MM.1S (cell line): ENCODE measurements at regions not wholly inside any gene's neighbourhood (a gene's known extent, or its start where the extent isn't known, plus 50 kb on each side); places are given as distances from the start of the nearest gene placed in this dataset.

Experiments used
- DNase-seq: peaks from one replicate; pipeline ENCODE4 v3.0.0-alpha.2; 2015
- H2AFZ ChIP-seq: fragments of 300-600 bp; sonication (generic); 2 replicates; pipeline ENCODE4 v1.6.0; 2016; ENCODE audit warnings: antibody characterized with exemption, low read length
- H3F3A ChIP-seq: fragments of 300-600 bp; sonication (generic); 2 replicates; pipeline ENCODE4 v1.6.1; 2016; ENCODE audit warnings: mild to moderate bottlenecking, antibody characterized with exemption, low read length, moderate library complexity, mixed read lengths; ENCODE audit not compliant: insufficient read depth
- H3K27ac ChIP-seq: fragments of 300-600 bp; sonication (generic); 2 replicates; pipeline ENCODE4 v1.5.1; 2016; ENCODE audit warnings: mild to moderate bottlenecking, low read length
- H3K27me3 ChIP-seq: fragments of 300-600 bp; sonication (generic); replicated peaks from 2 replicates; pipeline ENCODE4 v1.6.0; 2016; ENCODE audit warnings: low read length; ENCODE audit not compliant: insufficient read depth
- H3K36me3 ChIP-seq: fragments of 300-600 bp; sonication (generic); replicated peaks from 2 replicates; pipeline ENCODE4 v1.6.1; 2016; ENCODE audit warnings: mild to moderate bottlenecking, low read length, mixed read lengths; ENCODE audit not compliant: insufficient read depth
- H3K4me1 ChIP-seq: fragments of 300-600 bp; sonication (generic); 2 replicates; pipeline ENCODE4 v1.6.1; 2016; ENCODE audit warnings: low read length, mixed read lengths
- H3K4me2 ChIP-seq: fragments of 300-600 bp; sonication (generic); 2 replicates; pipeline ENCODE4 v1.6.0; 2016; ENCODE audit warnings: low read depth, low read length
- H3K4me3 ChIP-seq: fragments of 300-600 bp; sonication (generic); 2 replicates; pipeline ENCODE4 v1.5.1; 2016; ENCODE audit warnings: low read length, mixed read lengths
- H3K79me2 ChIP-seq: fragments of 300-600 bp; sonication (generic); 2 replicates; pipeline ENCODE4 v1.6.1; 2016; ENCODE audit warnings: mixed run types, low read length, mixed read lengths
- H3K9ac ChIP-seq: fragments of 300-600 bp; sonication (generic); 2 replicates; pipeline ENCODE4 v1.6.1; 2016; ENCODE audit warnings: low read length, mixed read lengths
- H3K9me2 ChIP-seq: fragments of 300-600 bp; sonication (generic); replicated peaks from 2 replicates; pipeline ENCODE4 v1.6.1; 2016; ENCODE audit warnings: mild to moderate bottlenecking, low read length, mixed read lengths; ENCODE audit not compliant: insufficient read depth
- H3K9me3 ChIP-seq: fragments of 300-600 bp; sonication (generic); replicated peaks from 2 replicates; pipeline ENCODE4 v1.6.1; 2016; ENCODE audit warnings: mild to moderate bottlenecking, low read length, mixed read lengths; ENCODE audit not compliant: insufficient read depth
- H4K20me1 ChIP-seq: fragments of 300-600 bp; sonication (generic); 2 replicates; pipeline ENCODE4 v1.6.1; 2016; ENCODE audit warnings: mild to moderate bottlenecking, low read length, moderate library complexity, mixed read lengths; ENCODE audit not compliant: insufficient read depth
- EZH2 ChIP-seq: fragments of 300-600 bp; sonication (generic); optimal IDR thresholded peaks from 2 replicates; pipeline ENCODE3; 2017; ENCODE audit warnings: low read depth, mild to moderate bottlenecking, antibody characterized with exemption, low read length, mixed read lengths
- EZH2phosphoT487 ChIP-seq: fragments of 300-600 bp; sonication (generic); IDR thresholded peaks from 2 replicates; pipeline ENCODE4 v1.6.1; 2018; ENCODE audit warnings: antibody characterized with exemption, low read length
- TF ChIP-seq, protein P1 (sequence below): fragments of 300-600 bp; sonication (generic); IDR thresholded peaks from 2 replicates; pipeline ENCODE4 v1.5.1; 2016; ENCODE audit warnings: antibody characterized with exemption, low read length, mixed read lengths

DNA sequence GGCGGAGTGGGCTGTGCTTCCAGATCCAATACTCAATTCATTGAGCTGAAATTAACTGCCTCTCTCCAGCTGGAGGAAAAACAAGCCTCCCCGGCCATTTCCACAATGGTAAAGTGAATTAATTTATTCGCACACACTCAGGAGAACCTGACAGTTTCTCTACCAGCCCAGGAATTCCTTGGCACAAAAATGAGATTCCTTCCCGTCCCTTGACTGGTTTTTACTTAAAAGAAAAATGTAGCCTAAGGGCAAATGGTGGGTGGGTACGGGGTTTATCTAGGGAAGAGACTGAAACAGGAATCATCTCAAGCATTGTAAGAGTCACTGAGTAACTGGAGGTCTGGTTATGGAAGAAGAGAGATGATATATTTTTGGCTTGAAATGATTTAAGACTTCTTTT lies 102.7 kb downstream of the VCX3A start:
- H3K9me3 ChIP-seq: no peaks in the 10 kb centered on the region
- no peak for DNase-seq
- no peak overlapping the region for H3K4me3 ChIP-seq
- TF ChIP-seq EZH2phosphoT487 (no peak), EZH2 (no peak)
- TF ChIP-seq, protein P1, sequence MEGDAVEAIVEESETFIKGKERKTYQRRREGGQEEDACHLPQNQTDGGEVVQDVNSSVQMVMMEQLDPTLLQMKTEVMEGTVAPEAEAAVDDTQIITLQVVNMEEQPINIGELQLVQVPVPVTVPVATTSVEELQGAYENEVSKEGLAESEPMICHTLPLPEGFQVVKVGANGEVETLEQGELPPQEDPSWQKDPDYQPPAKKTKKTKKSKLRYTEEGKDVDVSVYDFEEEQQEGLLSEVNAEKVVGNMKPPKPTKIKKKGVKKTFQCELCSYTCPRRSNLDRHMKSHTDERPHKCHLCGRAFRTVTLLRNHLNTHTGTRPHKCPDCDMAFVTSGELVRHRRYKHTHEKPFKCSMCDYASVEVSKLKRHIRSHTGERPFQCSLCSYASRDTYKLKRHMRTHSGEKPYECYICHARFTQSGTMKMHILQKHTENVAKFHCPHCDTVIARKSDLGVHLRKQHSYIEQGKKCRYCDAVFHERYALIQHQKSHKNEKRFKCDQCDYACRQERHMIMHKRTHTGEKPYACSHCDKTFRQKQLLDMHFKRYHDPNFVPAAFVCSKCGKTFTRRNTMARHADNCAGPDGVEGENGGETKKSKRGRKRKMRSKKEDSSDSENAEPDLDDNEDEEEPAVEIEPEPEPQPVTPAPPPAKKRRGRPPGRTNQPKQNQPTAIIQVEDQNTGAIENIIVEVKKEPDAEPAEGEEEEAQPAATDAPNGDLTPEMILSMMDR: no peak
- no peak overlapping the region for H3K4me2 ChIP-seq
- no peaks in the 10 kb centered on the region for H3K79me2 ChIP-seq
- no peak overlapping the region for H2AFZ ChIP-seq
- H4K20me1 ChIP-seq: no peaks in the 10 kb centered on the region
- H3K27me3 ChIP-seq: no peaks in the 10 kb centered on the region
- H3K9me2 ChIP-seq: no peaks in the 10 kb centered on the region
- no peaks in the 10 kb centered on the region for H3K4me1 ChIP-seq
- H3K36me3 ChIP-seq: no peaks in the 10 kb centered on the region
- no peak overlapping the region for H3K9ac ChIP-seq
- no peaks in the 10 kb centered on the region for H3F3A ChIP-seq
- H3K27ac ChIP-seq: no peak overlapping the region

GRCh38 chrX:6407542-6407941 lies 127.4 kb downstream of the VCX3A start:
- Histone ChIP-seq H4K20me1 (no peaks in the 10 kb centered on the region), H3K4me3 (no peak overlapping the region), H3K4me1 (no peaks in the 10 kb centered on the region), H3K27me3 (no peaks in the 10 kb centered on the region), H3K79me2 (no peaks in the 10 kb centered on the region), H3F3A (no peaks in the 10 kb centered on the region), H3K9me2 (no peaks in the 10 kb centered on the region), H3K9me3 (no peaks in the 10 kb centered on the region), H3K27ac (no peak overlapping the region), H3K9ac (no peak overlapping the region), H3K4me2 (no peak overlapping the region), H2AFZ (no peak overlapping the region), H3K36me3 (no peaks in the 10 kb centered on the region)
- no peak for TF ChIP-seq EZH2
- TF ChIP-seq, protein P1: no peak
- no peak for TF ChIP-seq EZH2phosphoT487
- DNase-seq: no peak

DNA sequence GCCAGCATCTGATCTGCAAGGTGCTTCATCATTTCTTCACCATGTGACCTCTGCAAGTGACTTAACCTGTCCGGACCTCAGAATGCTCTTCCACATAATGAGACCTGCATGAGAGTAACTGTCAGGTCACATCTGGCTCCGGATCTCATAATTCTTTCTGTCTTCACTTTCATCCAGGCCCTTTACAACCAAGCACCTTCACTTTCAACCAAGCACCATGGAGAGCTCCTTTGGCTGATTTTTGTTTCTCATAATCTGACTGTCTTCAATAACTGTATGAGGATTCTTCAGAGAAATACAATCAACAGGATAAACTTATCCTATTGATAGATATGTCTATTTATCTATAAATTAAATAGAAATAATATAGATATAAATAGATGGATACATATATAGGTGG lies 148.1 kb downstream of the VCX3A start:
- Histone ChIP-seq H3K9ac (no peak overlapping the region), H2AFZ (no peak overlapping the region), H3F3A (no peaks in the 10 kb centered on the region), H4K20me1 (no peaks in the 10 kb centered on the region), H3K9me3 (no peaks in the 10 kb centered on the region), H3K4me2 (no peak overlapping the region), H3K4me3 (no peak overlapping the region), H3K9me2 (no peaks in the 10 kb centered on the region), H3K27me3 (no peaks in the 10 kb centered on the region), H3K36me3 (no peaks in the 10 kb centered on the region), H3K27ac (no peak overlapping the region), H3K79me2 (no peaks in the 10 kb centered on the region), H3K4me1 (no peaks in the 10 kb centered on the region)
- no peak for DNase-seq
- TF ChIP-seq EZH2: no peak
- no peak for TF ChIP-seq EZH2phosphoT487
- TF ChIP-seq, protein P1: no peak

- Histone ChIP-seq H3K4me3 (no peak overlapping the region), H4K20me1 (no peaks in the 10 kb centered on the region), H3K9me2 (no peaks in the 10 kb centered on the region), H3K9ac (no peak overlapping the region), H2AFZ (no peak overlapping the region), H3K9me3 (no peaks in the 10 kb centered on the region), H3K36me3 (no peaks in the 10 kb centered on the region), H3K4me2 (no peak overlapping the region), H3K27ac (no peak overlapping the region), H3F3A (no peaks in the 10 kb centered on the region), H3K27me3 (no peaks in the 10 kb centered on the region), H3K4me1 (no peaks in the 10 kb centered on the region), H3K79me2 (no peaks in the 10 kb centered on the region)
- TF ChIP-seq, protein P1: no peak
- no peak for DNase-seq
Measured at GRCh38 chrX:6384921-6385320, 150.0 kb downstream of the VCX3A start.
